COLO829 (cell line): ENCODE measurements at regions not wholly inside any gene's neighbourhood (a gene's known extent, or its start where the extent isn't known, plus 50 kb on each side); places are given as distances from the start of the nearest gene placed in this dataset.
"Not testable (repeated sequence)": the region's sequence is repeated elsewhere in the genome, so short reads cannot be mapped to it uniquely, and the experiment has no call there.

Source experiments
- DNase-seq: peaks from one replicate; pipeline ENCODE4 v3.0.0; 2012; ENCODE audit warnings: low spot score

- no peak for DNase-seq
These were observed 83.2 kb downstream of the PTPRS start for GRCh38 chr19:5257155-5258045.

- DNase-seq = no peak
These were observed 84.9 kb downstream of the PTPRS start for GRCh38 chr19:5255602-5256231.

- no peak for DNase-seq
These were observed 85.7 kb downstream of the PTPRS start for GRCh38 chr19:5254944-5255343.

GRCh38 chr19:5254543-5254942, 86.1 kb downstream of the PTPRS start:
- DNase-seq = no peak

GRCh38 chr19:5253406-5254110, 87.1 kb downstream of the PTPRS start:
- no peak for DNase-seq

GRCh38 chr19:5251096-5252065, 89.2 kb downstream of the PTPRS start:
- no peak for DNase-seq

GRCh38 chr19:5250127-5250659, 90.4 kb downstream of the PTPRS start:
- DNase-seq = no peak

- no peak for DNase-seq
These were observed 91.1 kb downstream of the PTPRS start for GRCh38 chr19:5249526-5249925.

- no peak for DNase-seq
These were observed 92.5 kb downstream of the PTPRS start for GRCh38 chr19:5247957-5248705.

- peak; percentile 26 for DNase-seq
These were observed 94.0 kb downstream of the PTPRS start for GRCh38 chr19:5246554-5247155.

- no peak for DNase-seq
These were observed 94.7 kb downstream of the PTPRS start for GRCh38 chr19:5245631-5246553.

GRCh38 chr19:5244351-5244750, 96.3 kb downstream of the PTPRS start:
- DNase-seq = no peak

GRCh38 chr19:5243878-5244277, 96.7 kb downstream of the PTPRS start:
- DNase-seq = no peak

GRCh38 chr19:5241896-5242295, 98.7 kb downstream of the PTPRS start:
- DNase-seq = not testable (repeated sequence)

GRCh38 chr19:5240011-5240410, 100.6 kb downstream of the PTPRS start:
- DNase-seq = no peak

GRCh38 chr19:5238700-5239099, 101.9 kb downstream of the PTPRS start:
- DNase-seq = no peak

- no peak for DNase-seq
These were observed 102.6 kb downstream of the PTPRS start for GRCh38 chr19:5237939-5238480.

- no peak for DNase-seq
These were observed 103.3 kb downstream of the PTPRS start for GRCh38 chr19:5237190-5237780.
